ENCODE measurements at regions not wholly inside any gene's neighbourhood (a gene's known extent, or its start where the extent isn't known, plus 50 kb on each side); places are given as distances from the start of the nearest gene placed in this dataset.

- TF ChIP-seq CTCF (IDR thresholded peaks at IDR 0.05) (no peak), POLR2A (IDR thresholded peaks at IDR 0.05) (no peak)
Measured at GRCh38 chr22:47645923-47646322, 883.5 kb downstream of the TBC1D22A start.

Data from esophagus squamous epithelium (tissue), 4 donors.